Lung (tissue), 11 donors: ENCODE measurements at regions not wholly inside any gene's neighbourhood (a gene's known extent, or its start where the extent isn't known, plus 50 kb on each side); places are given as distances from the start of the nearest gene placed in this dataset.

ENCODE experiments used
- ATAC-seq: fragments of 200-7000 bp; cut with Tn5 transposase; one replicate; pipeline ENCODE4 v1.9.1; 2020; ENCODE audit warnings: moderate number of reproducible peaks; ENCODE audit not compliant: insufficient read depth, low FRiP score
- DNase-seq, 3 donors: peaks; one replicate each; pipeline ENCODE4 v3.0.0-alpha.2; 2013 to 2017
- H3K27ac ChIP-seq, 2 donors: one replicate each; pipeline ENCODE4 v1.5.1; 2013; ENCODE audit warnings: mild to moderate bottlenecking in 2 of 2, moderate library complexity in 2 of 2, control low read depth in 1 of 2, inconsistent platforms in 1 of 2, low read depth in 1 of 2, low read length in 1 of 2
- H3K27me3 ChIP-seq, 3 donors: one replicate each; pipeline ENCODE4 v1.5.1; 2013; ENCODE audit warnings: low read length in 2 of 3; ENCODE audit not compliant: control insufficient read depth in 3 of 3, insufficient read depth in 3 of 3
- H3K36me3 ChIP-seq, 4 donors: one replicate each; pipeline ENCODE4 v1.5.1; 2013; ENCODE audit warnings: low read length in 4 of 4, mild to moderate bottlenecking in 1 of 4, moderate library complexity in 1 of 4; ENCODE audit not compliant: control insufficient read depth in 4 of 4, insufficient read depth in 4 of 4
- H3K4me1 ChIP-seq, 5 donors: one replicate each; pipeline ENCODE4 v1.5.1; 2013; ENCODE audit warnings: low read length in 5 of 5, mild to moderate bottlenecking in 2 of 5, moderate library complexity in 1 of 5; ENCODE audit not compliant: control insufficient read depth in 5 of 5, insufficient read depth in 5 of 5
- H3K4me3 ChIP-seq: one replicate; pipeline ENCODE4 v1.5.1; 2013; ENCODE audit warnings: mild to moderate bottlenecking, control low read depth, moderate library complexity
- H3K9ac ChIP-seq, 2 donors: one replicate each; pipeline ENCODE4 v1.5.1; 2013; ENCODE audit warnings: low read length in 2 of 2, control low read depth in 1 of 2; ENCODE audit not compliant: insufficient read depth in 1 of 2
- H3K9me3 ChIP-seq, 4 donors: one replicate each; pipeline ENCODE4 v1.5.1; 2013; ENCODE audit warnings: low read length in 3 of 4, mild to moderate bottlenecking in 1 of 4, moderate library complexity in 1 of 4; ENCODE audit not compliant: control insufficient read depth in 4 of 4, insufficient read depth in 3 of 4
- CTCF ChIP-seq: IDR thresholded peaks from 2 replicates; pipeline ENCODE4 v1.5.1; 2012; ENCODE audit warnings: mild to moderate bottlenecking; ENCODE audit errors: control extremely low read depth, extremely low read depth
- WGBS, 2 donors: extraction: QIAGEN DNeasy Blood & Tissue Kit; methylation state at CpG; one replicate each; pipeline ENCODE4 v1.1.7; 2013; 5-methylcytosine and 5-hydroxymethylcytosine counted together
- donor health status: control.
- donor health status: control.
- donor health status: Bipolar disorder and iron deficiency.
- donor health status: healthy.
- donor health status: DM: yes; HTN: yes; CAD: no.

- DNase-seq (peak in 1 of 3 donors; percentile 1), ATAC-seq (no peak)
- no peak overlapping the region for H3K4me3 ChIP-seq
- no peak for TF ChIP-seq CTCF
- H3K4me1 ChIP-seq: no peaks in the 10 kb centered on the region
- 34 to 40% methylated on average over 2 of the region's 2 CpGs for WGBS, 2 donors
- H3K36me3 ChIP-seq: no peaks in the 10 kb centered on the region
- no peaks in the 10 kb centered on the region for H3K9me3 ChIP-seq
- no peak overlapping the region for H3K9ac ChIP-seq
- no peaks in the 10 kb centered on the region for H3K27me3 ChIP-seq
- no peak overlapping the region for H3K27ac ChIP-seq
Observed at GRCh38 chr16:26749072-26749471, 317.7 kb upstream of the C16orf82 start.

GRCh38 chr16:26752166-26752565 is 314.6 kb upstream of the C16orf82 start:
- DNase-seq (no peak), ATAC-seq (no peak)
- WGBS, 2 donors: 95 to 97% methylated on average over 2 of the region's 2 CpGs
- no peaks in the 10 kb centered on the region for H3K4me1 ChIP-seq
- H3K9ac ChIP-seq: no peak overlapping the region
- H3K27ac ChIP-seq: no peak overlapping the region
- H3K4me3 ChIP-seq: no peak overlapping the region
- no peaks in the 10 kb centered on the region for H3K36me3 ChIP-seq
- H3K27me3 ChIP-seq: no peaks in the 10 kb centered on the region
- H3K9me3 ChIP-seq: peaks cover 0 to 1% (median 0%) of the 10 kb centered on the region in 4 donors
- TF ChIP-seq CTCF: no peak

- TF ChIP-seq CTCF: no peak
- no peak for ATAC-seq
- peaks cover 0 to 6% (median 0%) of the 10 kb centered on the region in 4 donors for H3K9me3 ChIP-seq
- no peak overlapping the region for H3K9ac ChIP-seq
- 0 to 42% methylated on average over 1 of the region's 1 CpG for WGBS, 2 donors
- no peaks in the 10 kb centered on the region for H3K4me1 ChIP-seq
- H3K4me3 ChIP-seq: no peak overlapping the region
- H3K36me3 ChIP-seq: no peaks in the 10 kb centered on the region
- H3K27me3 ChIP-seq: no peaks in the 10 kb centered on the region
- H3K27ac ChIP-seq: no peak overlapping the region
- no peak for DNase-seq
Observed at GRCh38 chr16:26756633-26757032, 310.1 kb upstream of the C16orf82 start.

GRCh38 chr16:26762594-26762993 is 304.1 kb upstream of the C16orf82 start:
- WGBS, 2 donors: 80 to 83% methylated on average over 8 of the region's 8 CpGs
- TF ChIP-seq CTCF: no peak
- H3K4me3 ChIP-seq: no peak overlapping the region
- no peak overlapping the region for H3K9ac ChIP-seq
- H3K27me3 ChIP-seq: no peaks in the 10 kb centered on the region
- peaks cover 0 to 3% (median 0%) of the 10 kb centered on the region in 4 donors for H3K9me3 ChIP-seq
- no peak for ATAC-seq
- H3K27ac ChIP-seq: no peak overlapping the region
- no peaks in the 10 kb centered on the region for H3K4me1 ChIP-seq
- no peak for DNase-seq
- H3K36me3 ChIP-seq: no peaks in the 10 kb centered on the region
